HK-2 (cell line): ENCODE measurements at regions not wholly inside any gene's neighbourhood (a gene's known extent, or its start where the extent isn't known, plus 50 kb on each side); places are given as distances from the start of the nearest gene placed in this dataset.

Source experiments
- DNase-seq: peaks from one replicate; pipeline ENCODE4 v3.0.0-alpha.2; 2018; ENCODE audit not compliant: unreplicated experiment

DNA sequence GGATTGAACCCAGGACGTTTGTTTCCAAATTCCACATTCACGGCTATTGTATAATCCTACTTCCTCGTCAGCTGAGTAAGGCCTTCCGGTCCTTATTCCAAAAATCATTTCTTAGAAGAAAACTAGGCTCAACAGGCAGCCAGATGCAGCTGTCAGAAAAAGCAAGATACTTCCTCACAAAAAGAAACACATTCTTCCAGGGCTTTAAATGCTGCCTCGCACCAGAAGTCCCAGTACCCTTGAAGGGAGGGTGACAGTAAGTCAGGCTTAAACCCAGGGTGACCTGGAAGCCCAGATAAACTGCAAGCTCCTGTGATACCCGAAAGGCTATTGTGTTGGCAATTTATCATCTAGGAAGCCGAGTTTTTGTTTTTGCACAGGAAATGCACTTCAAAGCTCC, 414.0 kb downstream of the NFIB start:
- DNase-seq = no peak

DNA sequence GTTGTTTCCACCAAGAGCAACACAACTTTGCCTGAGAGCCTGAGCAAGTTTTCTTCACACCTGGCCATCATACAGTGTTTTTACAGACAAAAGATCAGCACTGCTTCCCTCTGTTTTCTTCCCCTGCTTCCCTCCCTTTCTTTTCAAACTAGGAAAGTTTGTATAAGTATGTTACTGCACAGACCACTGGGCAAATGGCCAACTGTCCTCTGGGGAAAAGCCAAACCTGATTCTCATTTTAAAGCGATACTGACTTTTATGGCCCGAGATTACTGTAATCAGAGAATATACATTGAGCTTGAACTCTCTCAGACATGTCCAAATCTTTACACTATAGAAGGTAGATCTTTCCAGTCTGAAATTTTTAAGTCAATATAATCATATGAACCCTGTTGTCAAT, 415.0 kb downstream of the NFIB start:
- no peak for DNase-seq

DNA sequence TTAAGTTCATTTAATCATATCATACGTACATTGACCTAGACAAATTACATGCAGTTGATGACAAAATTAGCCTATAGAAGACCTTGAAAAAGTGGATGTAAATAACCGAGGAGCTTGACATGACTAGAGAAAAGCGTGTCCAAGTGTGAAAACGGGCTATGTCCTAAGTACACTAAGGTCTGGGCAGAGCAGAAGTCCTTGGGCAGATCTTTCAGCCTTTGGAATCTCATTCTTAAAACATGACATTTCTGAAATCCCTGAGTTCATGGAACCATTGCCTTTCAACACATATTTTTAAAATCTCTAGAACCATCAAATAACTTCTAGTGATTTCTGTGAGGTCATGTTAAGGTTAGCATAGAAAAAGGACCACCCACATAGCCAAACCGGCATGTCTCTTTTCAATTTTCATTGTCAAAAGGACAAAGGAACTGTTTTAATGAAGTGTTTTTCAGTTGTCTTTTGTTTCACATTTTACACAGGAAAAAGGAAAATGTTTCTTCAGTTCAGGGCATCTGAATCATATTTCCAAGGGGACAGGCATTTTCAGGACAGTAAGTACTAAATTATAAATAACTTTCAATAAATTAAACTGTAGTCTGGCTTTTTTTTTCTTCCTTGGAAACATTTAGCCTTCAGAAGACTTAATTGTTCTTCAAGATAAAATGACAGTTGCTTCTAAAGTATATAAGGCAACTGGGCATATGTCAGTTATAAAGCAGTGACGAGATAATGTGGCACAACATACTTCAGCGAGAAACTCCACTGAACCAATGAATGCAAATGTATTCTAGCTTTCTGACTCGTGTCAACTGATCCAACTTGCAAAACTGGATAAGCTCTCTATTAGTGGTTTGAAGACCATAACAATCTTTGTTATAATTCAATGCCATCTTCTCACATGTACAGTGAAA, 416.8 kb downstream of the NFIB start:
- DNase-seq = no peak

DNA sequence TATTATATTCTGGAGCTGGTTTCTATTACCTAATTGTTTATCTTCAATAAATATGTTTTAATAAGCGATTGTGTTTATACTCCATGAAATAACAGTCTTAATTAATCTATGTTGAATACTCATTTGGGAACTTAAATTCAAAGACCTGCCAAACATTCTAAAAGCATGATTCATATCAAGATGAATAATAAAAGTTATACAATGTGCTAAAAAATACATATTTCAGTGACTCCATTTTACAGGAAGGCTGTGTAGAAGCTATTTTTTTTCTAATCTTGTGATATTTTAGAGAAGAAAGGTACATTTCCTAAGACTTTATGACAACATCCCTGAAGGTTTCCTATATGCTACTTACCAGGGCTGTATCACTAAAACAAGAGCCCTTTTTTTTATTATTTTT, 417.9 kb downstream of the NFIB start:
- no peak for DNase-seq

DNA sequence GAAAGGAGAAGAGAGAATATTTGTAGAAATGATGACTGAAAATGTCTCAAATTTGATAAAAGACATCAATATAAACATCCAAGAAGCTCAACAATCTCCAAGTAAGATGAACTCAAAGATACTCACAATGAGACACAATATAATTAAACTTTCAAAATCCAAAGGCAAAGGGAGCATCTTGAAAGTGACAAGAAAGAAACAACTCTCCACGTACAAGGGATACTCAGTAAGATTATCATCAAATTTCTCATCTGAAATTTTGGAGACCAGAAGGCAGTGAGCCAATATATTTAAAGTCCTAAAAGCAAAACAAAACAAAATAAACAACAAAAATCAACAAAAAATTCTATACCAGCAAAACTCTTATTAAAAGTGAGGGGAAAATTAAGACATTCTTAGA, 428.7 kb downstream of the NFIB start:
- DNase-seq = no peak

DNA sequence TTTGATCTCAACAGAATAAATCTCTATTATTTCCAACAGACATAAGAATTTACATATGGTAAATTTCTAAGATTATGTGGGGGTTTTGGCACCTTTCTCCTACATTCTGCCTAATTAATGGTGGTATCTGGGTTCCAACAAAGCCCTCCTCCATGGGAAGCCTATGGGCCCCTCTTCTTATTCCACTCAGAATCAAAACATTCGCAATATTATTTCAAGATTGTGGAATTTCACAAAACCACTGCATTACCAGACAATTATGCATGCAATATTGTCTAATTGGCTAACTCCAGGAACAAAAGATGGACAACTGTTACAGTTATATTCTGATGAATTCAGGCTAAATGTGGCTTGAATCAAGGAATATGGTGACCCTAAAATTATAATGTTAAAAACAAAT, 434.0 kb downstream of the NFIB start:
- DNase-seq = no peak

DNA sequence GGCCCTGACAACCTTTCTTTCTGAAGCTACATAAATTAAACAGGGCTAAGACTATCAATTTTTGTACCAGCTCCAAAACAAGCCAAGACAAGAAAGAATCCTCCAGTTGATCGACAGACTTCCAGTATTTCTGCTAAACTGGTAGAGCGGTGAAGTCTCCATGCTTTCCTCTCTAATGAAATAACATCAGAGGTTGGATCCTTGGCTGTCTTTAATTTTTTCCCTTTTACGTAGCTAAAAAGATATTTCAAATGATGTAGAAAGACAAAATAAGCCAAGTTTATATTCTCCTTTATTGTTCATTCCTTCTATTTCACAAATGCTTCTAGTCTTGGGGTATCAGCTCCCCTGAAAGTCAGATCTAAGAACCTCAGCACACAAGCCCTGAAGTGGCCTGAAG, 434.9 kb downstream of the NFIB start:
- no peak for DNase-seq

DNA sequence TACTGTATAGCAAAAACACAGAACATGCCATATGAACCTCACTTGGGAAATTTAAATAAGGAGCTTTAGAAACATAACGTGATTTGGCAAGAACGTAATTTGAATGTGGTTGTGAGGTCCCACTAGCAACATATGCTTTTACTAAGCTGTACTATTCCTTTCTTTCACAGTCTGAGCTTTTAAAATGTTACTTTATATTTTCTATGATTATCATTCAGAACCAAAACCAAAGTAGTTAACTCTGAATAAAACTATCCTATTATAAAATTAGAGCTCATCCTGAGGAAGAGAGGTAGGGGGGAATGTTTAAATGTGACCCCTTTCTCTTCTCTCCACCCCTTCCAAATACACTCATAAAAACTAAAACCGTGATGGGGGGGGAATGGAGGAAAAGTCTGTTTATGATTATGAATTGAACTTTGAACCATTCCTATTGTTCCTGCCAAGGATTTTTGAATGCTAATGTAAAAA, 435.7 kb downstream of the NFIB start:
- no peak for DNase-seq

DNA sequence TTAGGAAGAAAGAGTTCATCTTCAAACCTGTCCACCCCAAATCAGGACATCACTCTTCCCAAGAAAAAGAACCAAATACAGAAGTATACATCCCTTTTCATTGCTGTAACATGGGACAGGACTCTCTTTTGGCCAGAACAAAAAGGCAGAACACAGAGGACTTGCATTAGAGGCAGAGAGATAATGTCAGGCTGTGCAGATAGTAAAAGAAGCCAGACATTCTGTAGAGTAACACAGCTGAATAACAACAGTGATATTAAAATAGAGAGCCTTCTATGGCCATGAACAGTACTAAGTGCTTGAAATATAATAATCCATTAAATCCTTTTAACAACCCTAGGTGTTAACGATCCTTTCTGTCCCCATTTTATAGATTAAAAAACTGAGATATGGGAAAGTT, 437.2 kb downstream of the NFIB start:
- DNase-seq = no peak

DNA sequence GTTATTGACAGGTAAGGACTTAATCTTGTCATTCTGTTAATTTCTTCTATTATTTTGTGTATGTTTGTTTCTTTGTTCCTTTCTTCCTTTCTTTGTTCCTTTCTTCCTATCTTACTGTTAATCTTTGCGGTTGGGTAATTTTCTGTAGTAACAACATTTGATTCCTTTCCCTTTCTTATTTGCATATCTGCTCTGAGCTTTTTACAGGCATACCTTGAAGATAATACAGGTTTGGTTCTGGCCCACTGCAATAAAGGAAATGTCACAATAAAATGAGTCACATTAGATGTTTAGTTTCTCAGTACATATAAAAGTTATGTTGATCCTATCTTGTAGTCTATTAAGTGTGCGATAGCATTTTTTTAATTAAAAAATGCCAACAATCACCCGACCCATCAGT, 440.7 kb downstream of the NFIB start:
- DNase-seq = no peak

DNA sequence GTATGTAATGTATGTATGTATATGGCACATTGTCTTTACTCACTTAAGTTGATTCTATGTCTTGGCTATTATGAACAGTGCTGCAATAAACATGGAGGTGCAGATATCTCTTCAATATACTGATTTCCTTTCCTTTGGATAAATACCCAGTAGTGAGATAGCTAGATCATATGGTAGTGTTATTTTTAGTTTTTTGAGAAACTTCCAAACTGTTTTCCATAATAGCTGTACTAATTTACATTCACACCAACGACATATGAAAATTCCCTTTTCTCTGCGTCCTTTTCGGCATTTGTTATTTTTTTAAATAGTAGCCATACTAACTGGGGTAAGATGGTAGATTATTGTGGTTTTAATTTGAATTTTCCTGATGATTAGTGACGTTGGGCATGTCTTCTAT, 445.6 kb downstream of the NFIB start:
- DNase-seq = no peak

DNA sequence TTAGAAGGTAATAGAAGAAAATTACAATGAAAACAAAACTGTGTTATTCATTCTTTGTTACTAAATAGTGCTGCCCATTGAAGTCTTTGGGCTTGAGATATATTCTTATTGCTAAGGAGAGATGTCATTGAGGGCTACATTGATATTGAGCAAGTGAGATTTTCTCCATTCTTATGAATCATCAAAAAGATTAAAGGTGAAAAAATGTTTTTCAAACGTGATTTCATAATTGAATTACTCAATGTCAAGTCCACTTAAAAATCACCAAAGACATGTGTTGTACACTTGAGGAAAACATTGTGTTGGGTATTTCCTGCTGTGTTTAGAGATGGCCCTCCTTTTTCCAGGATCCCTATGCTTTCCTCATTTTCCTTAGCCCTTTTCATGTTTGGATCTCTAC, 448.1 kb downstream of the NFIB start:
- no peak for DNase-seq

DNA sequence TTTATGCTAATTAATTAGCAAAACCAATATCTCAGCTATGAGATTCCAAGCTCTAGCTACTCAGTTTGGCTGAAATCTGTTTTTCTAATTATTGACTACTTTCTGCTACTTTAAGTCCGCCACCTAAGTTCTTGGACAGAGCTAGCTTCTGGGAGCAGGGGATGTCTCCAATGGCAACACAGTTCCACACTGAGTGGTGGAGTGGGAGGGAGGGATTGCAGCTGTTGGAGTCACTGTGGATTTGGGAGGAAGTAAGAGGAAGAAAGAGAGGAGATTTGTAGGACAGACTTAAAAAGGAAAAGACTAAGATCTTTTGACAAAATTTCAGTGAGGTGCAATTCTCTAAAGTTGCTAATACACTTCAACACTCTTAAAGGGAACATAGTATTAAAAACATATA, 450.8 kb downstream of the NFIB start:
- DNase-seq = no peak

DNA sequence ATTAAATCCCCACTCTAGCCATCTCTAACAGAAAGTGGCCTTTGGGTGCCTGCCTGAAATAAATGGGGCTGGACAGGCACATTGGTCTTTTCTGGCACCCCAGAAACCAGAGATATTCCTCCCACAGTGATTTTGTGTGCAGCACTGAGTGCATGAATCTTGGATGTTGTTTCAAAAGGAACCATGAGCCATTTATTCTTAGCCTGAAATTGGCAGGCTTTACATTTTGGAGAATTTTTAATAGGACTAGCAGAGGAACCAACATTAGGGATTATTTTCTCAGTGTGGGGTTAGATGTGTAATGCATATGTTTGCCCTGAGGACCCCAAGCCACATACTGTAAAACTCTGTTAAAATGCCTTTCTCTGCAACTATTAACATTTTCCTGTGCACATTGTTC, 451.3 kb downstream of the NFIB start:
- DNase-seq = no peak

DNA sequence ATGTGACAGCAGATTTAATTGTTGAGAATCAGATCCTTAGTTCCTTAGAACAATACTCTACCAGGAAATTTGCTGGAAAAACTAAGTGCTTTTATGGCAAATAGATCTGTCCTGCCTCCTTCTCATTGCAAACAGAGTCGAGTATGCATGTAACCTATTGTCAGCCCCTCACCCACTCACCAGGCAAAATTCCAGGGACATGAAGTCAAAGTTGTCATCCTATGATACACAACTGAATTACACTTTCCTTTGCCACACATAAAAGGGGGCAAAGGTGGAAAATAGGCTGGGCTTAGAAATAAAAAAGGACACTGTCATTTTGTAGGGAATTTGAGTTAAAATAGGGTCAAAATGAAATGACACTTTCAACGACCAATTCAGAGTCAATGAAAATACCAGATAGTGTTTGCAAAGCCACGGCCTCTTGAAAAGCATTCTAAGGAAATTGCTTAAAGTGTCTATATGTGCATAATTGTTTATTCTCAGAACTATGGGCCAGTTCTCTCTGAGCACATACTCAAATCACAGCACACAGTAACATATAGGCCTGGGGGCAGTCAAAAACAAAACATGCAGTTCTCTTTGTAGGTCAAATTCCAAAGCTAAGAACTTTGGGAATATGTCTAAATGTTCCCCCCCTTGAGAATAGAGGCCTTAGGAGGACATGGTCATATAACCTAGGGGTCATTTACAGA, 452.8 kb downstream of the NFIB start:
- DNase-seq = no peak

DNA sequence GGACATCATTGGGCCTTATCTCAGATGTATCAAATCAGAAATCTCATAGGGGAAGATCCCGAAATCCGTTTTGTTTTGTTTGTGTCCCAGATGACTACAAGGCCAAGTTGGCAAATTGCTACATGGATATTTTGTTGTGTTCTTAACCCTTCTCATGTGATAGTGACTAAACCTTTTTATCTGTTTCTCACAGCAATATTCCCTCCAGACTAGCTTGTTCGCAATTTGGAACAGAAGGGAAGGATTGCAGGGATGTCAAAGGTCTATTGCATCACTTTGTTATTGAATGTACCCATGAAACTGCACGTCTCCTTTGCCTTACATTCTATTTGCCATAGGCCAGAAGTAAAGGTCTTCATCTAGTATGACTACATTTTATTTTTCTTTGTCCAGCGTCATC, 453.9 kb downstream of the NFIB start:
- no peak for DNase-seq

DNA sequence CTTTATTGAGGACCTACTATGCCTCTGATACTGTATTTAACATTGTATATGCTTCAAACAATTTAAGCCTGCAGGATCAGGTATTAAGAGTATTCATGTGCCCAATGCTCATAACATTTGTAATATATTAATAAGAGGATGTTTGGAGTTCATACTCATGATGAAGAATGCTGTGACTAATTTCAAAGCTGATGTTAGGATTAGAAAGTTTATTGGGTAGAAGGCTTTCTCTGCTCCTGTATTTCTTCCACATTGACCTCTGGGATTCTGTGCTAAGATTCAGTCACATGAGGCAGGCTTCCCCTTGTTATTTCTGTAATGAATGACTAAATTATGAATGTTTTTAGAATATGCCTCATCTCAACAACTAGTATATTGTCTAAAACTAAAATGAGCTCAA, 456.4 kb downstream of the NFIB start:
- DNase-seq = no peak

DNA sequence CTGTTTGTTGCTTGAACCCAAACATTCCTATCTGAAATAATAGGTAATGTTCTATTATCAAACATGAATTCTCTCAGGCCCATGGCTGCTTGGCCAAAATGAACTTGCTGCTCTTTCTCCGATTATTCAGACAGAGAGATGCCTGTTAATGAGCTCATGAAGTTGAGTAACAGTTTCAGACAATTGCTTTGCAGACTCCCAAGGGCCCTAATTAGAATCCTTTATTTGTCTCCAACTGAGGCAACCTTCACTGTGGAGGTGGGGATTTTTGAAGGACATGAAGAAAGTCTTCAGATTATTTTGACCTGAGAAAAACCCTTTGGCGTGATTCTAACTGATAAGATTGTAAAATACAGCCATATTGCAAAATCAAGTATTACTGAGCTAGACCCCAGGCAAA, 466.7 kb downstream of the NFIB start:
- no peak for DNase-seq

DNA sequence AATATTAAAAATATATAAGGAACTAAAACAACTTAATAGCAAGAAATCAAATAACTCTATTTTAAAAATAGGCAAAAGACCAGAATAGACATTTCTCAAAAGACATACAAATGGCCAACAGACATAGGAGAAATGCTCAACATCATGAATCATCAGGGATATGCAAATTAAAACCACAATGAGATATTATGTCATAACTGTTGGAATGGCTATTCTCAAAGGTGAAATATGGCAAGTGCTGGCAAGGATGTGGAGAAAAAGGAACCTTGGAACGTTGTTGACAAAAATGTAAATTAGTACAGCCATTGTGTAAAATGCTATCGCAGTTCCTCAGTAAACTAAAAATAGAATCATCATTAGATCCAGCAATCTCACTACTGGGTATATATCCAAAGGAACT, 468.5 kb downstream of the NFIB start:
- DNase-seq = no peak

DNA sequence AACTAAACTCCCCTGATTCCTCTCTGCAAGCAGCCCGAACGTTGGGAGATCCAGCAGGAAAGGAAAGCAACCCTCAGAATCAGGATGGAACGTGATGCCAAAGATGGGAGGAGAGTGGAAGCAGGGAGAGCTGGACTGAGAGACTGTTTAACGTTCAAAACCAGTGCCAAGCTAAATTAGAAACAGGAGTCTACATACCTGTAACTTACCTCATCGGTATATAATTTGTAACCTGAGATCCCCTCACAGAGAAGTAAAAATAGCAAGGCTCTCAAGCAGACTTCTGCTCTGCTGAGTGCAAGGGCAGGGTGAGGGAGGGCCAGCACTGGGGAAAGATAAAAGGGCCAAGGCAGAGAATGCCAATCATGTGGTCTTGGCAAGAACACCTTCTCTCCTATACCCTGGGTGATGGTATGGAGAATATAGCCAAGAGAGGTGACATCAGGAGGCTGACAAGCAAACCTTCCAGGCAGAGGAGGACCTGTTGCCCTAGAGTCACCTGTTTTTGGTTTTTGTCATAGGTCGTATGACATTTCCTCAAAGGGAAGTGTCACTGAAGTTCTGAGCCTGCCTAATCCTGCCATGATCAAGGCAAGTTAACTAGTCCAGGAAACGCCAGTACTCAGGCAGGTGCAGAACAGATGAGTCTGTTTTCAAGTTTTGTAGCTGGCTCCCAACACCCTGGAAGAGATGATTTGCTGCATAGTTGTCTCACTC, 472.0 kb downstream of the NFIB start:
- no peak for DNase-seq

DNA sequence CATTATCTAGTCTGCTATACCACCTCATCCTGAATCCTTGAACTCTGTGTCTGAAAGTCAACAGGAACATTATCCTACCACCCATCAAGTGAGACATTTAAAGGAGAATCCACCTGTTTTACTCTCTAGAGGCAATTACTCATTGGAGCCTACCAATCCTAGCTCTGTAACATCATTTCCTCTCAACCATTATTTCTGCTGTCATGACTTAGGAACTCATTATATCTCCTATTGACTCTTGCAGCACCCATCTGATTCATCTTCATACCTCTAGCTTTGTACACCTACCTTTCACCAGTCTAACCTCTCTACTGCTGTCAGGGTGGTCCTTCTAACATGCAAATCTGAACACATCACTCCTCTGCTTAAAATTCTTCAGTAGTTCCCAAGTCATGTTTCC, 481.5 kb downstream of the NFIB start:
- no peak for DNase-seq

DNA sequence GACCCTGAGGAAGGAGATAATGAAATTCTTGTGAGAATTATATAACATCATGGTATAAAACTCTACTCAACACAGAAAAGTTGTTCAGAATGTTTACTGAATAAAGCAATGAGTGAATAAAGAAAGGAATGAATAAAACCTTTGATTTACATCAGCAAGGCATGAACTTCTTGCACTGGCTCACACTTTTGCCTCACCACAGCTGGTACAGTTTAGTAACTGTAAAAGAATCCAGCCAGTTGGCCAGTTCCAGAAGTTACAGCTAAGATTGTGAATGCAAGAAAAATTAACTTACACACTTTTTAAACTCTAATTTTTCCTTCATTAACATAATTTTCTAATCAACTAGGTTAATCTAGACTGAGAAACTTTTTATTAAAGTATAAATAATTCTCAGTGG, 490.9 kb downstream of the NFIB start:
- DNase-seq = no peak
